ENCODE measurements at regions not wholly inside any gene's neighbourhood (a gene's known extent, or its start where the extent isn't known, plus 50 kb on each side); places are given as distances from the start of the nearest gene placed in this dataset.

- no TSS peak for BruUV-seq (replicated peaks)
- ChIA-PET POLR2A (no interaction called here), CTCF (ENCODE audit: low intra/inter-chr PET ratio) (no interaction called here)
- H3K4me3 ChIP-seq: no peak overlapping the region
- in situ Hi-C loops (cut with MboI) (no loop called here), intact Hi-C loops (cut with micrococcal nuclease) (no loop called here)
- H3K9me3 ChIP-seq (replicated peaks; ENCODE audit: control insufficient read depth, insufficient read depth, low read depth, low read length): no peaks in the 10 kb centered on the region
- TF ChIP-seq NELFE (IDR thresholded peaks at IDR 0.05; ENCODE audit: insufficient read depth, insufficient read length): no peak
- TF ChIP-seq POLR2A (conservative IDR thresholded peaks at IDR 0.05): no peak
- no peak overlapping the region for H3K27ac ChIP-seq (ENCODE audit: extremely low read depth, low read depth, low read length)
- DNase-seq (ENCODE audit: extremely low read depth in 1 of 4, low spot score in 3 of 4) (no peak), ATAC-seq (no peak), FAIRE-seq (no peak)
- no peak overlapping the region for H2AFZ ChIP-seq (ENCODE audit: low read depth, low read length)
- no peaks in the 10 kb centered on the region for H3K79me2 ChIP-seq (ENCODE audit: control insufficient read depth, insufficient read depth, low read length)
- H4K20me1 ChIP-seq (replicated peaks; ENCODE audit: control insufficient read depth, insufficient read depth, low read length): no peaks in the 10 kb centered on the region
- H3K36me3 ChIP-seq (ENCODE audit: control insufficient read depth, insufficient read depth, low read length): no peaks in the 10 kb centered on the region
- H3K9ac ChIP-seq (ENCODE audit: insufficient read depth in 1 of 2, low read depth in 2 of 2, low read length in 2 of 2): no peak overlapping the region
- H3K9me1 ChIP-seq (ENCODE audit: control insufficient read depth, insufficient read depth, low read length): no peaks in the 10 kb centered on the region
- no peak overlapping the region for H3K4me2 ChIP-seq (ENCODE audit: insufficient read depth, low read length)
- H3K4me1 ChIP-seq (replicated peaks in 1 of 2; ENCODE audit: control insufficient read depth in 2 of 2, insufficient read depth in 2 of 2, low read length in 2 of 2): no peaks in the 10 kb centered on the region
- H3K27me3 ChIP-seq (ENCODE audit: control insufficient read depth in 2 of 2, insufficient read depth in 2 of 2, low read length in 2 of 2): no peaks in the 10 kb centered on the region
These were observed 1361.2 kb downstream of the CDH8 start for GRCh38 chr16:60675022-60675421.

GRCh38 chr16:60674241-60674640, 1362.0 kb downstream of the CDH8 start:
- Histone ChIP-seq H4K20me1 (replicated peaks; ENCODE audit: control insufficient read depth, insufficient read depth, low read length) (no peaks in the 10 kb centered on the region), H3K4me2 (ENCODE audit: insufficient read depth, low read length) (no peak overlapping the region), H3K27ac (ENCODE audit: extremely low read depth, low read depth, low read length) (no peak overlapping the region), H3K4me1 (replicated peaks in 1 of 2; ENCODE audit: control insufficient read depth in 2 of 2, insufficient read depth in 2 of 2, low read length in 2 of 2) (no peaks in the 10 kb centered on the region), H2AFZ (ENCODE audit: low read depth, low read length) (no peak overlapping the region), H3K9me1 (ENCODE audit: control insufficient read depth, insufficient read depth, low read length) (no peaks in the 10 kb centered on the region), H3K79me2 (ENCODE audit: control insufficient read depth, insufficient read depth, low read length) (no peaks in the 10 kb centered on the region), H3K27me3 (ENCODE audit: control insufficient read depth in 2 of 2, insufficient read depth in 2 of 2, low read length in 2 of 2) (no peaks in the 10 kb centered on the region), H3K4me3 (no peak overlapping the region), H3K36me3 (ENCODE audit: control insufficient read depth, insufficient read depth, low read length) (no peaks in the 10 kb centered on the region), H3K9ac (ENCODE audit: insufficient read depth in 1 of 2, low read depth in 2 of 2, low read length in 2 of 2) (no peak overlapping the region), H3K9me3 (replicated peaks; ENCODE audit: control insufficient read depth, insufficient read depth, low read depth, low read length) (no peaks in the 10 kb centered on the region)
- no TSS peak for BruUV-seq (replicated peaks)
- ChIA-PET CTCF (ENCODE audit: low intra/inter-chr PET ratio) (no interaction called here), POLR2A (no interaction called here)
- no peak for FAIRE-seq
- DNase-seq (ENCODE audit: extremely low read depth in 1 of 4, low spot score in 3 of 4): no peak
- 0% methylated on average over 1 of the region's 1 CpG for WGBS (ENCODE audit: insufficient coverage, low coverage, missing lambda C conversion rate)
- TF ChIP-seq FIP1L1 (IDR thresholded peaks at IDR 0.05; ENCODE audit: low read depth, low read length, poor library complexity, severe bottlenecking) (no peak), EGR1 (conservative IDR thresholded peaks at IDR 0.05) (no peak), ZFP1 (CRISPR knock-in tag; IDR thresholded peaks at IDR 0.05) (no peak), HMG20B (CRISPR knock-in tag; IDR thresholded peaks at IDR 0.05) (no peak), KLF6 (CRISPR knock-in tag; IDR thresholded peaks at IDR 0.05; ENCODE audit: borderline replicate concordance) (no peak), ZKSCAN8 (CRISPR knock-in tag; IDR thresholded peaks at IDR 0.05) (no peak), SETDB1 (IDR thresholded peaks at IDR 0.05; ENCODE audit: low read length) (no peak), DPF2 (IDR thresholded peaks at IDR 0.05) (no peak), ATF3 (IDR thresholded peaks at IDR 0.05) (no peak), ATF3 (CRISPR knock-in tag; conservative IDR thresholded peaks at IDR 0.05) (no peak), NEUROD1 (IDR thresholded peaks at IDR 0.05; ENCODE audit: borderline replicate concordance, low read depth, low read length, partially characterized antibody) (no peak), NBN (IDR thresholded peaks at IDR 0.05; ENCODE audit: low read depth) (no peak), ZBTB43 (CRISPR knock-in tag; IDR thresholded peaks at IDR 0.05) (no peak)
- ATAC-seq: no peak
- intact Hi-C loops (cut with micrococcal nuclease) (no loop called here), in situ Hi-C loops (cut with MboI) (no loop called here)
